ENCODE measurements at regions not wholly inside any gene's neighbourhood (a gene's known extent, or its start where the extent isn't known, plus 50 kb on each side); places are given as distances from the start of the nearest gene placed in this dataset.

GRCh38 chr6:18883268-18883667 is 496.1 kb downstream of the RNF144B start:
- Histone ChIP-seq H3K79me2 (ENCODE audit: insufficient read depth, low read length) (no peaks in the 10 kb centered on the region), H4K20me1 (ENCODE audit: low read depth, low read length) (no peaks in the 10 kb centered on the region), H3K27me3 (ENCODE audit: low read length) (no peaks in the 10 kb centered on the region), H3K9ac (ENCODE audit: low read length) (no peak overlapping the region), H3F3A (ENCODE audit: insufficient read depth) (no peaks in the 10 kb centered on the region), H3K4me2 (ENCODE audit: low read depth, low read length, poor library complexity, severe bottlenecking) (no peak overlapping the region), H3K4me3 (ENCODE audit: insufficient read depth, low read length, poor library complexity, severe bottlenecking) (no peak overlapping the region), H2AFZ (ENCODE audit: low read depth, low read length, severe bottlenecking) (no peak overlapping the region), H3K36me3 (ENCODE audit: low read length) (no peaks in the 10 kb centered on the region), H3K27ac (ENCODE audit: low read depth, low read length) (no peak overlapping the region), H3K9me2 (replicated peaks; ENCODE audit: insufficient read depth, low read length) (no peaks in the 10 kb centered on the region), H3K9me3 (ENCODE audit: insufficient read depth, low read length) (no peaks in the 10 kb centered on the region)
- TF ChIP-seq EZH2phosphoT487 (conservative IDR thresholded peaks at IDR 0.05; ENCODE audit: low read length) (no peak), CTCF (IDR thresholded peaks at IDR 0.05; ENCODE audit: insufficient read depth, low read length, poor library complexity, severe bottlenecking) (no peak)

DNA sequence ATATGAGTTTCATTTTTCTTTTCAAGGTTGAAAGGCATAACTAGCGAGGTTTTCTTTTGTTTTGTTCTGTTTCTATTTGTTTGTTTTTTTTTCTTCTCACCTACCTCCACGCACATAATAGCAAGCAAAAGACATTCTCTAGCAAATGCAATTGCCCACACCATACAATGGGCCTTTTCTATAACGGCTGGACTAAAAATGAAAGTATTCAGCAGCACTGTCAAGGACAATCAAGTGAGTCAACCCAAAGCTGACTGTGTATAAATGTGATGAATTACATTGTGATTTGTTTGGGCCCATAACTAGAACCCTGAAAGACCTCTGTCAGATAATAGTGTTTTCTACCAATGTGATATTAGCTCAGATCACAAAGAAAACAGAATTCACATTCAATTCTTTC is 496.7 kb downstream of the RNF144B start:
- no peaks in the 10 kb centered on the region for H4K20me1 ChIP-seq (ENCODE audit: low read depth, low read length)
- no peaks in the 10 kb centered on the region for H3K36me3 ChIP-seq (ENCODE audit: low read length)
- H3F3A ChIP-seq (ENCODE audit: insufficient read depth), result no peaks in the 10 kb centered on the region
- no peak overlapping the region for H3K9ac ChIP-seq (ENCODE audit: low read length)
- H3K27me3 ChIP-seq (ENCODE audit: low read length), result no peaks in the 10 kb centered on the region
- no peak overlapping the region for H3K4me3 ChIP-seq (ENCODE audit: insufficient read depth, low read length, poor library complexity, severe bottlenecking)
- no peak overlapping the region for H3K27ac ChIP-seq (ENCODE audit: low read depth, low read length)
- H3K9me2 ChIP-seq (replicated peaks; ENCODE audit: insufficient read depth, low read length), result no peaks in the 10 kb centered on the region
- no peak overlapping the region for H2AFZ ChIP-seq (ENCODE audit: low read depth, low read length, severe bottlenecking)
- no peak overlapping the region for H3K4me2 ChIP-seq (ENCODE audit: low read depth, low read length, poor library complexity, severe bottlenecking)
- no peaks in the 10 kb centered on the region for H3K79me2 ChIP-seq (ENCODE audit: insufficient read depth, low read length)
- no peaks in the 10 kb centered on the region for H3K9me3 ChIP-seq (ENCODE audit: insufficient read depth, low read length)
- TF ChIP-seq EZH2phosphoT487 (conservative IDR thresholded peaks at IDR 0.05; ENCODE audit: low read length) (no peak), CTCF (IDR thresholded peaks at IDR 0.05; ENCODE audit: insufficient read depth, low read length, poor library complexity, severe bottlenecking) (no peak)

- Histone ChIP-seq H3K27ac (ENCODE audit: low read depth, low read length) (no peak overlapping the region), H3K9me3 (ENCODE audit: insufficient read depth, low read length) (no peaks in the 10 kb centered on the region), H4K20me1 (ENCODE audit: low read depth, low read length) (no peaks in the 10 kb centered on the region), H3K9ac (ENCODE audit: low read length) (no peak overlapping the region), H3K79me2 (ENCODE audit: insufficient read depth, low read length) (no peaks in the 10 kb centered on the region), H2AFZ (ENCODE audit: low read depth, low read length, severe bottlenecking) (no peak overlapping the region), H3K27me3 (ENCODE audit: low read length) (no peaks in the 10 kb centered on the region), H3K4me3 (ENCODE audit: insufficient read depth, low read length, poor library complexity, severe bottlenecking) (no peak overlapping the region), H3K4me2 (ENCODE audit: low read depth, low read length, poor library complexity, severe bottlenecking) (no peak overlapping the region), H3K36me3 (ENCODE audit: low read length) (no peaks in the 10 kb centered on the region), H3K9me2 (replicated peaks; ENCODE audit: insufficient read depth, low read length) (no peaks in the 10 kb centered on the region), H3F3A (ENCODE audit: insufficient read depth) (no peaks in the 10 kb centered on the region)
- TF ChIP-seq EZH2phosphoT487 (conservative IDR thresholded peaks at IDR 0.05; ENCODE audit: low read length), result no peak
These were observed 506.6 kb downstream of the RNF144B start for GRCh38 chr6:18893540-18894269.

DNA sequence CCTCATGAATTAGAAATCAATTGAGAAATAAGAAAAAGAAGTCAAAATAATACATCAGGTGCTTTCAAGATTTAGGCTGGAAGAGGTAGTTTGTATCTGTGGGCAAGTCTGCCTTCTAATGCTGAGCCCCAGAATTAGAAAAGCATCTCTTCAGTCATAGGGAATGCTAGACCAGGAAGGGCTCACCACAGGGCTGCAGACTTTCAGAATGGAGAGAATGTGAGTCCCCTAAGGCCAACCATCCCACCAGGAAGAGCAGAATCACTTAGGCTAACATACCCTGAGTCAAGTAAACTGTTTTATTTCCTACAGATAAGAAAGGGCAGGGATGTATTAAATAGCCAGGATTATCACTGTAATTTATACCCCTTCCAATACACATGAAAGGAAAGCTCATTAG is 510.2 kb downstream of the RNF144B start:
- no peak overlapping the region for H3K27ac ChIP-seq (ENCODE audit: low read depth, low read length)
- H3K4me2 ChIP-seq (ENCODE audit: low read depth, low read length, poor library complexity, severe bottlenecking), result no peak overlapping the region
- H3K9me3 ChIP-seq (ENCODE audit: insufficient read depth, low read length), result no peaks in the 10 kb centered on the region
- no peak for TF ChIP-seq EZH2phosphoT487 (conservative IDR thresholded peaks at IDR 0.05; ENCODE audit: low read length)
- TF ChIP-seq CTCF (IDR thresholded peaks at IDR 0.05; ENCODE audit: insufficient read depth, low read length, poor library complexity, severe bottlenecking), result no peak
- no peaks in the 10 kb centered on the region for H3K79me2 ChIP-seq (ENCODE audit: insufficient read depth, low read length)
- no peak overlapping the region for H2AFZ ChIP-seq (ENCODE audit: low read depth, low read length, severe bottlenecking)
- no peaks in the 10 kb centered on the region for H3K36me3 ChIP-seq (ENCODE audit: low read length)
- no peaks in the 10 kb centered on the region for H3K27me3 ChIP-seq (ENCODE audit: low read length)
- H3K9ac ChIP-seq (ENCODE audit: low read length), result no peak overlapping the region
- no peaks in the 10 kb centered on the region for H3K9me2 ChIP-seq (replicated peaks; ENCODE audit: insufficient read depth, low read length)
- no peaks in the 10 kb centered on the region for H4K20me1 ChIP-seq (ENCODE audit: low read depth, low read length)
- H3K4me3 ChIP-seq (ENCODE audit: insufficient read depth, low read length, poor library complexity, severe bottlenecking), result no peak overlapping the region
- H3F3A ChIP-seq (ENCODE audit: insufficient read depth), result no peaks in the 10 kb centered on the region
